H1 (cell line): ENCODE measurements at regions not wholly inside any gene's neighbourhood (a gene's known extent, or its start where the extent isn't known, plus 50 kb on each side); places are given as distances from the start of the nearest gene placed in this dataset.

Source experiments
- GTF2F1 ChIP-seq: IDR thresholded peaks from 2 replicates; pipeline ENCODE4 v1.6.1; 2012; ENCODE audit warnings: low read depth, low read length, improper control_type of control experiment, borderline replicate concordance
- JUND ChIP-seq: IDR thresholded peaks from 2 replicates; pipeline ENCODE4 v1.6.1; 2011; ENCODE audit warnings: mild to moderate bottlenecking, improper control_type of control experiment, low read length
- KDM1A ChIP-seq: fragments of 200-600, 300-600 bp; sonication (generic); IDR thresholded peaks from 2 replicates; pipeline ENCODE4 v1.7.1; 2016; ENCODE audit warnings: mild to moderate bottlenecking, low read length, borderline replicate concordance
- KDM4A ChIP-seq: IDR thresholded peaks from one replicate; pipeline ENCODE4 v1.7.1; 2012; ENCODE audit warnings: low read depth, mild to moderate bottlenecking, moderate library complexity, low read length, inconsistent platforms; ENCODE audit not compliant: severe bottlenecking
- NRF1 ChIP-seq: IDR thresholded peaks from 2 replicates; pipeline ENCODE4 v1.6.1; 2011; ENCODE audit warnings: mild to moderate bottlenecking, low read depth, low read length, improper control_type of control experiment
- ZNF274 ChIP-seq: IDR thresholded peaks from 2 replicates; pipeline ENCODE4 v1.7.0; 2012; ENCODE audit warnings: low read length, borderline replicate concordance; ENCODE audit errors: extremely low read depth

DNA sequence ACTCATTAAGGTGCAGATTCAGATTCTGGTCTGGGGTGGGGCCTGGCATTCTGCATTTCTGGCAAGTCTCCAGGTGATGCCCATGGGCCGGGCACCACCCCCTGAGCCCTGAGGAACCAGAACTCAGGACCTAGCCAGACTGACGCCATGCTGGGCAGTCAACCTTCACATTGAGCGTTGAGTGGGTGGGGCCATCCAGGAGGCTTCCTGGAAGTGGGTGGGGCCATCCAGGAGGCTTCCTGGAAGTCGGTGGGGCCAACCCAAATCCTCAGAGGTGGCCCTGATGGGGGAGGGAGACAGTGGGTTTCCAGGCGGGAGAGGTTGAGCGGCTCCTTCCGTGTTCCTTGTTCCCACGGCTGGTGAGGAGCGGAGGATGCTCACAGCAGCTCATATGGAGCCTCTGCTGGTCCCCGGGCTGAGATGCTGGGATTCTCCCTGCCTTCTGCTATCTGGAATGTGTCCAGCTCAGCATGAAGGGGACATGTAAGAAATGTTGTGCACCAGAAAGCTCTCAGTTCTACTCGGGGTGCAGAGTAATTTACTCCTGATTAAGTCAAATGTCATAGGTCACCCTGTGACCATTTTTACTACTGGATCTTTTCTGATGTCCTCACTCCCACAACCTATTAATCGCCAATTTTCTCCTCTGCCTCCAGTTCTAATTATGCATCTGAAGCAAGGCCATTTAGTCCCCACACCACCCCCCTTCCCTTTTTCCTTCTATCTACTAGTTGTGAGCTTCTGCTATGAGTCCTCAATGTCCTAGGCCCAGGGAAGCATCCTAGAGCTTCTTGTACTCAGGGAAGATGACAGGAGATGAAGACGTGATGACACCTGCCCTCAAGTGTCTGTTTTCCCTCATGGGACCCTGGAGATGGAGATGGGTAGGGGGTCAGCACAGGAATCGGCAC, 435.4 kb downstream of the PTPRU start (continued):
- TF ChIP-seq KDM4A (no peak), ZNF274 (no peak), KDM1A (no peak), GTF2F1 (no peak), NRF1 (no peak), JUND (no peak)
- TF ChIP-seq, all 59 proteins: peak for 0
